HG03060 (cell line): ENCODE measurements at regions not wholly inside any gene's neighbourhood (a gene's known extent, or its start where the extent isn't known, plus 50 kb on each side); places are given as distances from the start of the nearest gene placed in this dataset.
"Not testable (repeated sequence)": the region's sequence is repeated elsewhere in the genome, so short reads cannot be mapped to it uniquely, and the experiment has no call there.

Experiments
- ATAC-seq: cut with Tn5 transposase; IDR thresholded peaks from one replicate; pipeline ENCODE4 v1.9.1; 2021; ENCODE audit warnings: low read depth, moderate number of reproducible peaks; ENCODE audit not compliant: unreplicated experiment

- no peak for ATAC-seq
Observed at GRCh38 chr12:24688601-24689000, 260.3 kb downstream of the BCAT1 start.

GRCh38 chr12:24681570-24681969, 267.3 kb downstream of the BCAT1 start:
- no peak for ATAC-seq

GRCh38 chr12:24679126-24679525, 269.8 kb downstream of the BCAT1 start:
- ATAC-seq = no peak

GRCh38 chr12:24678436-24678835, 270.5 kb downstream of the BCAT1 start:
- no peak for ATAC-seq

GRCh38 chr12:24668563-24668962, 280.3 kb downstream of the BCAT1 start:
- ATAC-seq = no peak

GRCh38 chr12:24664161-24664880, 284.6 kb downstream of the BCAT1 start:
- no peak for ATAC-seq

- ATAC-seq = no peak
Observed at GRCh38 chr12:24661657-24662096, 287.2 kb downstream of the BCAT1 start.

- ATAC-seq = no peak
Observed at GRCh38 chr12:24659016-24659415, 289.9 kb downstream of the BCAT1 start.

- ATAC-seq = not testable (repeated sequence)
Observed at GRCh38 chr12:24654344-24654743, 294.6 kb downstream of the BCAT1 start.

GRCh38 chr12:24649634-24650033, 299.3 kb downstream of the BCAT1 start:
- ATAC-seq = no peak

GRCh38 chr12:24649209-24649608, 299.7 kb downstream of the BCAT1 start:
- ATAC-seq = no peak

GRCh38 chr12:24645254-24645653, 303.6 kb downstream of the BCAT1 start:
- ATAC-seq = no peak

GRCh38 chr12:24643120-24644119, 305.5 kb downstream of the BCAT1 start:
- ATAC-seq = no peak

- no peak for ATAC-seq
Observed at GRCh38 chr12:24639641-24640040, 309.3 kb downstream of the BCAT1 start.

GRCh38 chr12:24632466-24632865, 316.4 kb downstream of the BCAT1 start:
- ATAC-seq = no peak

GRCh38 chr12:24631676-24632426, 317.1 kb downstream of the BCAT1 start:
- no peak for ATAC-seq

GRCh38 chr12:24630856-24631255, 318.0 kb downstream of the BCAT1 start:
- ATAC-seq = no peak

GRCh38 chr12:24630446-24630845, 318.5 kb downstream of the BCAT1 start:
- ATAC-seq = no peak

- ATAC-seq = no peak
Observed at GRCh38 chr12:24625103-24625502, 323.8 kb downstream of the BCAT1 start.

GRCh38 chr12:24619954-24620353, 328.9 kb downstream of the BCAT1 start:
- ATAC-seq = not testable (repeated sequence)

- no peak for ATAC-seq
Observed at GRCh38 chr12:24617471-24617870, 331.4 kb downstream of the BCAT1 start.
